Gastrocnemius medialis (tissue), 4 donors: ENCODE measurements at regions not wholly inside any gene's neighbourhood (a gene's known extent, or its start where the extent isn't known, plus 50 kb on each side); places are given as distances from the start of the nearest gene placed in this dataset.
"Not testable (repeated sequence)": the region's sequence is repeated elsewhere in the genome, so short reads cannot be mapped to it uniquely, and the experiment has no call there.

Experiments used
- ATAC-seq, 2 donors: fragments of 150-250 bp; one replicate each; pipeline ENCODE4 v1.9.1; 2016
- DNase-seq, 2 donors: peaks; one replicate each; pipeline ENCODE4 v3.0.0-alpha.2; 2019
- H3K27ac ChIP-seq, 4 donors: fragments of 200-600 bp; sonication (generic); 1 replicate in 1 of 4; 2 replicates in 3 of 4; pipeline ENCODE4 v1.5.1; 2016 to 2018; ENCODE audit warnings: mild to moderate bottlenecking in 2 of 4, moderate library complexity in 1 of 4
- H3K27me3 ChIP-seq, 3 donors: fragments of 200-600 bp; sonication (generic) in 2 of 3; 1 replicate in 1 of 3; 2 replicates in 2 of 3; pipeline versions ENCODE4 v1.5.1 to v1.6.0; 2016 to 2019; ENCODE audit warnings: mild to moderate bottlenecking in 1 of 3, moderate library complexity in 1 of 3
- H3K36me3 ChIP-seq, 2 donors: fragments of 200-600 bp; sonication (generic) in 1 of 2; one replicate each; pipeline ENCODE4 v1.5.1; 2017 to 2018
- H3K4me1 ChIP-seq, 2 donors: fragments of 200-600 bp; sonication (generic) in 1 of 2; one replicate each; pipeline ENCODE4 v1.5.1; 2016 to 2017; ENCODE audit warnings: mild to moderate bottlenecking in 2 of 2
- H3K4me3 ChIP-seq, 4 donors: fragments of 200-600 bp; sonication (generic) in 3 of 4; 1 replicate in 1 of 4; 2 replicates in 3 of 4; pipeline ENCODE4 v1.5.1; 2016 to 2019; ENCODE audit warnings: mild to moderate bottlenecking in 2 of 4
- H3K9me3 ChIP-seq, 3 donors: fragments of 200-600 bp; sonication (generic) in 2 of 3; 1 replicate in 1 of 3; 2 replicates in 2 of 3; pipeline ENCODE4 v1.5.1; 2016 to 2019
- CTCF ChIP-seq, 5 experiments: fragments of 450-650 bp in 3 of 5; fragments of 200-600 bp in 2 of 5; sonication (generic) in 2 of 5; IDR thresholded peaks in 4 of 5; conservative IDR thresholded peaks in 1 of 5; 1 replicate in 4 of 5; 2 replicates in 1 of 5; pipeline ENCODE4 v1.5.1; 2016 to 2019; ENCODE audit warnings: antibody characterized with exemption in 5 of 5, mild to moderate bottlenecking in 3 of 5, moderate library complexity in 3 of 5
- POLR2A ChIP-seq, 2 donors: fragments of 450-650 bp; IDR thresholded peaks; one replicate each; pipeline ENCODE4 v1.6.1; 2017; ENCODE audit warnings: antibody characterized with exemption in 2 of 2, mild to moderate bottlenecking in 2 of 2, moderate library complexity in 2 of 2
- in situ Hi-C, 4 donors: fragments of 200-750 bp; cut with MboI; loops; one replicate each; pipeline versions ENCODE4 v1.15.0 to v1.8.0; 2017; ENCODE audit warnings: low sequenced_read_pairs in 4 of 4
- intact Hi-C: fragments of 100-400 bp; cut with DNase I; formaldehyde crosslinking; loops from one replicate; pipeline ENCODE4 v1.15.1; 2023; ENCODE audit warnings: low total_unique reads

- DNase-seq: no peak
- no peaks in the 10 kb centered on the region for H3K27me3 ChIP-seq
- no peaks in the 10 kb centered on the region for H3K4me1 ChIP-seq
- H3K4me3 ChIP-seq: no peak overlapping the region
- no peaks in the 10 kb centered on the region for H3K36me3 ChIP-seq
- in situ Hi-C loops: no loop called here
- H3K9me3 ChIP-seq: no peaks in the 10 kb centered on the region
- intact Hi-C loops: no loop called here
- TF ChIP-seq CTCF (IDR thresholded peaks at IDR 0.05 in 4 of 5, conservative IDR thresholded peaks at IDR 0.05 in 1 of 5) (no peak), POLR2A (IDR thresholded peaks at IDR 0.05) (no peak)
- no peak for ATAC-seq
- no peak overlapping the region for H3K27ac ChIP-seq
Measured at GRCh38 chr4:124980276-124980752, 267.8 kb upstream of the ANKRD50 start.

GRCh38 chr4:124978536-124978935 lies 266.0 kb upstream of the ANKRD50 start:
- H3K4me3 ChIP-seq, H3K27me3 ChIP-seq, DNase-seq, in situ Hi-C loops, H3K4me1 ChIP-seq, H3K36me3 ChIP-seq, ATAC-seq, intact Hi-C loops, H3K9me3 ChIP-seq, H3K27ac ChIP-seq: not testable (repeated sequence)

- no peak for TF ChIP-seq POLR2A (IDR thresholded peaks at IDR 0.05)
- no peak for TF ChIP-seq CTCF (IDR thresholded peaks at IDR 0.05 in 4 of 5, conservative IDR thresholded peaks at IDR 0.05 in 1 of 5)
- ATAC-seq (no peak), DNase-seq (no peak)
- H3K27ac ChIP-seq: no peak overlapping the region
- no peaks in the 10 kb centered on the region for H3K9me3 ChIP-seq
- no peaks in the 10 kb centered on the region for H3K27me3 ChIP-seq
- intact Hi-C loops (no loop called here), in situ Hi-C loops (no loop called here)
- H3K36me3 ChIP-seq: no peaks in the 10 kb centered on the region
- no peaks in the 10 kb centered on the region for H3K4me1 ChIP-seq
- H3K4me3 ChIP-seq: no peak overlapping the region
Measured at GRCh38 chr4:124977045-124977444, 264.5 kb upstream of the ANKRD50 start.

- Histone ChIP-seq H3K27me3 (no peaks in the 10 kb centered on the region), H3K27ac (no peak overlapping the region), H3K9me3 (no peaks in the 10 kb centered on the region), H3K36me3 (no peaks in the 10 kb centered on the region), H3K4me1 (no peaks in the 10 kb centered on the region), H3K4me3 (no peak overlapping the region)
- DNase-seq (no peak), ATAC-seq (no peak)
- intact Hi-C loops (no loop called here), in situ Hi-C loops (no loop called here)
- no peak for TF ChIP-seq CTCF (IDR thresholded peaks at IDR 0.05 in 4 of 5, conservative IDR thresholded peaks at IDR 0.05 in 1 of 5)
- no peak for TF ChIP-seq POLR2A (IDR thresholded peaks at IDR 0.05)
Measured at GRCh38 chr4:124974152-124974551, 261.6 kb upstream of the ANKRD50 start.

- TF ChIP-seq POLR2A (IDR thresholded peaks at IDR 0.05) (no peak), CTCF (IDR thresholded peaks at IDR 0.05 in 4 of 5, conservative IDR thresholded peaks at IDR 0.05 in 1 of 5) (no peak)
- Histone ChIP-seq H3K4me3 (no peak overlapping the region), H3K9me3 (no peaks in the 10 kb centered on the region), H3K27me3 (no peaks in the 10 kb centered on the region), H3K36me3 (no peaks in the 10 kb centered on the region), H3K4me1 (no peaks in the 10 kb centered on the region), H3K27ac (no peak overlapping the region)
- ATAC-seq: no peak
- intact Hi-C loops: no loop called here
- in situ Hi-C loops: no loop called here
- no peak for DNase-seq
Measured at GRCh38 chr4:124973716-124974115, 261.2 kb upstream of the ANKRD50 start.
